ENCODE measurements at regions not wholly inside any gene's neighbourhood (a gene's known extent, or its start where the extent isn't known, plus 50 kb on each side); places are given as distances from the start of the nearest gene placed in this dataset.

DNA sequence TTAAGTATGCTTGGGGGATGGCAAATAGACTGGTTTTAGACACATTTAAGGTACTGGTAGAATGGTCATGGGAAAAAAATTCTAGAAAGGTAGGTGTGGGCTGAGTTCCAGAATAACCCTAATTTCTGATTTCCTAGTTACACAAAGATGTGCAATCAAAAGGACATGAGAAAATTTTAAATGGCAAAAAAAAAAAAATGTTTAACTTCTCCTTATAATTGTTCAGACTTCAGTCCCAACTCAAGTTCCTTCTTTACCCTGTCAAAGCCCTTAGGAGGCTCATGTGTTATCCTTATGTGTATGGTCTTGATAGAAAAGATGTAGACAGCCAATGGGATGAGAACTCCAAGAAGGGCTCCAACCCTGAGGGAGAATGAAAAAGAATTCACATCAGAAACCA is 153.3 kb upstream of the PLEKHG7 start:
- TF ChIP-seq SNAI2 (CRISPR knock-in tag; IDR thresholded peaks at IDR 0.05) (no peak), ARNTL (CRISPR knock-in tag; IDR thresholded peaks at IDR 0.05; ENCODE audit: borderline replicate concordance, low read depth) (no peak), PATZ1 (CRISPR knock-in tag; IDR thresholded peaks at IDR 0.05; ENCODE audit: borderline replicate concordance) (no peak), OSR1 (CRISPR knock-in tag; IDR thresholded peaks at IDR 0.05) (no peak), GLIS3 (CRISPR knock-in tag; IDR thresholded peaks at IDR 0.05) (no peak), PPARA (CRISPR knock-in tag; IDR thresholded peaks at IDR 0.05; ENCODE audit: borderline replicate concordance) (no peak), ESRRG (CRISPR knock-in tag; IDR thresholded peaks at IDR 0.05) (no peak), TOX (CRISPR knock-in tag; IDR thresholded peaks at IDR 0.05; ENCODE audit: borderline replicate concordance) (no peak), ZFP30 (CRISPR knock-in tag; IDR thresholded peaks at IDR 0.05) (no peak), POU6F1 (CRISPR knock-in tag; IDR thresholded peaks at IDR 0.05; ENCODE audit: borderline replicate concordance, low read depth) (no peak), ZNF8 (CRISPR knock-in tag; IDR thresholded peaks at IDR 0.05) (no peak), ZFP3 (CRISPR knock-in tag; IDR thresholded peaks at IDR 0.05) (no peak)
- TF ChIP-seq, protein P1, sequence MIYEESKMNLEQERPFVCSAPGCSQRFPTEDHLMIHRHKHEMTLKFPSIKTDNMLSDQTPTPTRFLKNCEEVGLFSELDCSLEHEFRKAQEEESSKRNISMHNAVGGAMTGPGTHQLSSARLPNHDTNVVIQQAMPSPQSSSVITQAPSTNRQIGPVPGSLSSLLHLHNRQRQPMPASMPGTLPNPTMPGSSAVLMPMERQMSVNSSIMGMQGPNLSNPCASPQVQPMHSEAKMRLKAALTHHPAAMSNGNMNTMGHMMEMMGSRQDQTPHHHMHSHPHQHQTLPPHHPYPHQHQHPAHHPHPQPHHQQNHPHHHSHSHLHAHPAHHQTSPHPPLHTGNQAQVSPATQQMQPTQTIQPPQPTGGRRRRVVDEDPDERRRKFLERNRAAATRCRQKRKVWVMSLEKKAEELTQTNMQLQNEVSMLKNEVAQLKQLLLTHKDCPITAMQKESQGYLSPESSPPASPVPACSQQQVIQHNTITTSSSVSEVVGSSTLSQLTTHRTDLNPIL (CRISPR knock-in tag; IDR thresholded peaks at IDR 0.05; ENCODE audit: low read depth), result no peak

Data from SK-N-SH treated with all-trans-retinoic acid at 6 μM for 48 hours (cell line).